GM04504 (cell line): ENCODE measurements at regions not wholly inside any gene's neighbourhood (a gene's known extent, or its start where the extent isn't known, plus 50 kb on each side); places are given as distances from the start of the nearest gene placed in this dataset.

Experiments used
- DNase-seq: peaks from one replicate; pipeline ENCODE4 v3.0.0-alpha.2; 2012; ENCODE audit warnings: low read depth

GRCh38 chr11:134908583-134908982 lies 496.5 kb upstream of the B3GAT1 start:
- DNase-seq = no peak

- DNase-seq = no peak
Observed at GRCh38 chr11:134907636-134908035, 495.6 kb upstream of the B3GAT1 start.

- DNase-seq = no peak
Observed at GRCh38 chr11:134906356-134906955, 494.4 kb upstream of the B3GAT1 start.

- no peak for DNase-seq
Observed at GRCh38 chr11:134905928-134906327, 493.9 kb upstream of the B3GAT1 start.

- no peak for DNase-seq
Observed at GRCh38 chr11:134905517-134905916, 493.5 kb upstream of the B3GAT1 start.

- no peak for DNase-seq
Observed at GRCh38 chr11:134904103-134904790, 492.2 kb upstream of the B3GAT1 start.

- no peak for DNase-seq
Observed at GRCh38 chr11:134901955-134902918, 490.2 kb upstream of the B3GAT1 start.

- no peak for DNase-seq
Observed at GRCh38 chr11:134901542-134901941, 489.5 kb upstream of the B3GAT1 start.

GRCh38 chr11:134893810-134894685 lies 482.0 kb upstream of the B3GAT1 start:
- no peak for DNase-seq

- DNase-seq = no peak
Observed at GRCh38 chr11:134890446-134890845, 478.4 kb upstream of the B3GAT1 start.

- DNase-seq = no peak
Observed at GRCh38 chr11:134889832-134890231, 477.8 kb upstream of the B3GAT1 start.

GRCh38 chr11:134888821-134889220 lies 476.8 kb upstream of the B3GAT1 start:
- DNase-seq = no peak

GRCh38 chr11:134887896-134888295 lies 475.9 kb upstream of the B3GAT1 start:
- DNase-seq = no peak

- no peak for DNase-seq
Observed at GRCh38 chr11:134883484-134883883, 471.4 kb upstream of the B3GAT1 start.

- no peak for DNase-seq
Observed at GRCh38 chr11:134882671-134883297, 470.7 kb upstream of the B3GAT1 start.

- no peak for DNase-seq
Observed at GRCh38 chr11:134882141-134882540, 470.1 kb upstream of the B3GAT1 start.

GRCh38 chr11:134880788-134881187 lies 468.7 kb upstream of the B3GAT1 start:
- DNase-seq = no peak

- no peak for DNase-seq
Observed at GRCh38 chr11:134879931-134880330, 467.9 kb upstream of the B3GAT1 start.

- DNase-seq = no peak
Observed at GRCh38 chr11:134879341-134879740, 467.3 kb upstream of the B3GAT1 start.

GRCh38 chr11:134878785-134879184 lies 466.7 kb upstream of the B3GAT1 start:
- no peak for DNase-seq

- no peak for DNase-seq
Observed at GRCh38 chr11:134876226-134876625, 464.2 kb upstream of the B3GAT1 start.
